GM12873 (cell line): ENCODE measurements at regions not wholly inside any gene's neighbourhood (a gene's known extent, or its start where the extent isn't known, plus 50 kb on each side); places are given as distances from the start of the nearest gene placed in this dataset.

Source experiments
- TF ChIP-seq, protein P1 (sequence below): IDR thresholded peaks from 2 replicates; pipeline ENCODE4 v1.5.1; 2012; ENCODE audit warnings: low read depth, mild to moderate bottlenecking, moderate library complexity, low read length, control low read depth; ENCODE audit not compliant: insufficient read depth; ENCODE audit errors: missing control alignments

DNA sequence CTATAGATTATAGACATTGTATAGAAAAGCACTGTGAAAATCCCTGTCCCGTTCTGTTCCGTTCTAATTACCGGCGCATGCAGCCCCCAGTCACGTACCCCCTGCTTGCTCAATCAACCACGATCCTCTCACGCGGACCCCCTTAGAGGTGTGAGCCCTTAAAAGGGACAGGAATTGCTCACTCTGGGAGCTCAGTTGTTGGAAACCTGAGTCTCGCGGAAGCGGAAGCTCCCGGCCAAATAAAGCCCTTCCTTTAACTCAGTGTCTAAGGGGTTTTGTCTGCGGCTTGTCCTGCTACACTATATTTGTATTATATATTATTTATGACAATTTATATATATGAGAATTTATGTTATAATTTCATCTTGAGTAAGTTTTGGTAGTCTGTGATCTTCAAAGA lies 213.6 kb upstream of the AMIGO2 start:
- TF ChIP-seq, protein P1, sequence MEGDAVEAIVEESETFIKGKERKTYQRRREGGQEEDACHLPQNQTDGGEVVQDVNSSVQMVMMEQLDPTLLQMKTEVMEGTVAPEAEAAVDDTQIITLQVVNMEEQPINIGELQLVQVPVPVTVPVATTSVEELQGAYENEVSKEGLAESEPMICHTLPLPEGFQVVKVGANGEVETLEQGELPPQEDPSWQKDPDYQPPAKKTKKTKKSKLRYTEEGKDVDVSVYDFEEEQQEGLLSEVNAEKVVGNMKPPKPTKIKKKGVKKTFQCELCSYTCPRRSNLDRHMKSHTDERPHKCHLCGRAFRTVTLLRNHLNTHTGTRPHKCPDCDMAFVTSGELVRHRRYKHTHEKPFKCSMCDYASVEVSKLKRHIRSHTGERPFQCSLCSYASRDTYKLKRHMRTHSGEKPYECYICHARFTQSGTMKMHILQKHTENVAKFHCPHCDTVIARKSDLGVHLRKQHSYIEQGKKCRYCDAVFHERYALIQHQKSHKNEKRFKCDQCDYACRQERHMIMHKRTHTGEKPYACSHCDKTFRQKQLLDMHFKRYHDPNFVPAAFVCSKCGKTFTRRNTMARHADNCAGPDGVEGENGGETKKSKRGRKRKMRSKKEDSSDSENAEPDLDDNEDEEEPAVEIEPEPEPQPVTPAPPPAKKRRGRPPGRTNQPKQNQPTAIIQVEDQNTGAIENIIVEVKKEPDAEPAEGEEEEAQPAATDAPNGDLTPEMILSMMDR: no peak

- TF ChIP-seq, protein P1: no peak
These were observed 206.9 kb upstream of the AMIGO2 start for GRCh38 chr12:47286676-47287075.
